Uterus (tissue), 2 donors: ENCODE measurements at regions not wholly inside any gene's neighbourhood (a gene's known extent, or its start where the extent isn't known, plus 50 kb on each side); places are given as distances from the start of the nearest gene placed in this dataset.

Source experiments
- CTCF ChIP-seq, 4 experiments: fragments of 200-600 bp in 2 of 4; fragments of 450-650 bp in 2 of 4; sonication (generic) in 2 of 4; IDR thresholded peaks; one replicate each; pipeline ENCODE4 v1.5.1; 2016 to 2019; ENCODE audit warnings: antibody characterized with exemption in 4 of 4, mild to moderate bottlenecking in 2 of 4, moderate library complexity in 1 of 4
- POLR2A ChIP-seq, 2 donors: fragments of 450-650 bp; IDR thresholded peaks; one replicate each; pipeline ENCODE4 v1.6.1; 2016; ENCODE audit warnings: antibody characterized with exemption in 2 of 2, mild to moderate bottlenecking in 1 of 2, moderate library complexity in 1 of 2

GRCh38 chr1:187241971-187242370, 413.2 kb downstream of the PLA2G4A start:
- TF ChIP-seq CTCF (IDR thresholded peaks at IDR 0.05) (no peak), POLR2A (IDR thresholded peaks at IDR 0.05) (no peak)
